H7 (cell line): ENCODE measurements at regions not wholly inside any gene's neighbourhood (a gene's known extent, or its start where the extent isn't known, plus 50 kb on each side); places are given as distances from the start of the nearest gene placed in this dataset.
"Not testable (repeated sequence)": the region's sequence is repeated elsewhere in the genome, so short reads cannot be mapped to it uniquely, and the experiment has no call there.

ENCODE experiments used
- DNase-seq: peaks from one replicate; pipeline ENCODE4 v3.0.0; 2012
- H3K27me3 ChIP-seq: 2 replicates; pipeline ENCODE4 v1.6.0; 2011; ENCODE audit warnings: mild to moderate bottlenecking, low read length; ENCODE audit not compliant: control insufficient read depth, insufficient read depth
- H3K36me3 ChIP-seq: replicated peaks from 2 replicates; pipeline ENCODE4 v1.5.1; 2011; ENCODE audit warnings: low read length; ENCODE audit not compliant: control insufficient read depth, insufficient read depth
- H3K4me3 ChIP-seq: 2 replicates; pipeline ENCODE4 v1.5.1; 2011; ENCODE audit warnings: low read depth, mild to moderate bottlenecking, control low read depth, low read length, moderate library complexity; ENCODE audit not compliant: insufficient read depth

GRCh38 chr6:85749236-85749635, 106.5 kb upstream of the SYNCRIP start:
- no peaks in the 10 kb centered on the region for H3K27me3 ChIP-seq
- H3K36me3 ChIP-seq, result no peaks in the 10 kb centered on the region
- no peak overlapping the region for H3K4me3 ChIP-seq
- DNase-seq, result no peak

- Histone ChIP-seq H3K4me3 (no peak overlapping the region), H3K36me3 (no peaks in the 10 kb centered on the region), H3K27me3 (no peaks in the 10 kb centered on the region)
- DNase-seq, result no peak
Measured at GRCh38 chr6:85747666-85748065, 105.0 kb upstream of the SYNCRIP start.

DNA sequence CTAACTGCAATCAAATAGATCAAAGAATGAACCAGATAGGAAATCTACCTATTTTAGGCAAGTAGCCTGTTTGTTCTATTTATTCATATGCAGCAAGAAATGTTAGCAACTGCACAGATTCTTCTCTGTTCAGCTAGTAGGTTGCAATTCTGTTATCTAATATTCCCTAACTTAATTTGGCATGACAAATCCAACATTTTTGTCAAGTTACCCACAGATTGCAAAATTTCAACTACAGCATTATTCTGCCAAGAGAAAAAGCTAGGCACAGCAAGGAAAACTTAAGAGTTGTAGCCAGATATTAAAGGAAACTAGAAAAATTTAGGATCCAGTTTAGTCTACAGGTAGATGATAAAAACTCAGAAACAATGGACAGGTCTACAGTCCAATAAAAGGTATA, 104.4 kb upstream of the SYNCRIP start:
- Histone ChIP-seq H3K36me3 (no peaks in the 10 kb centered on the region), H3K4me3 (no peak overlapping the region), H3K27me3 (no peaks in the 10 kb centered on the region)
- no peak for DNase-seq

DNA sequence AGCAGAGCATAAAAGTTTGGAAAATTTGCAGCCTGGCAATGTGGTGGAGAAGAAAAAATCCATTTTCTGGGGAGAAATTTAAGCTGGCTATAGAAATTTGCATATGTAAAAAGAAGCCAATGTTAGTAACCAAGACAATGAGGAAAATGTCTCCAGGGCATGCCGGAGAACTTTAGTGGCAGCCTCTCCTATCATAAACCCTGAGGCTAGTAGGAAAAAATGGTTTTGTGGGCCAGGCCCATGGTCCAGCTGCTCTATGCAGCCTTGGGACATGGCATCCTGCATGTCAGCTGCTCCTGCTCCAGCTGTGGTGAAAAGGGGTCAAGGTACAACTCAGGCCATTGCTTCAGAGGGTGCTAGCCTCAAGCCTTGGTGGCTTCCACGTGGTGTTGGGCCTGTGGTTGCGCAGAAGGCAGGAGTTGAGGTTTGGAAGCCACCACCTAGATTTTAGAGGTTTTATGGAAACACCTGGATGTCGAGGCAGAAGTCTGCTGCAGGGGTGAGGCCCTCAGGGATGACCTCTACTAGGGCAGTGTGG, 101.8 kb upstream of the SYNCRIP start:
- no peak for DNase-seq

DNA sequence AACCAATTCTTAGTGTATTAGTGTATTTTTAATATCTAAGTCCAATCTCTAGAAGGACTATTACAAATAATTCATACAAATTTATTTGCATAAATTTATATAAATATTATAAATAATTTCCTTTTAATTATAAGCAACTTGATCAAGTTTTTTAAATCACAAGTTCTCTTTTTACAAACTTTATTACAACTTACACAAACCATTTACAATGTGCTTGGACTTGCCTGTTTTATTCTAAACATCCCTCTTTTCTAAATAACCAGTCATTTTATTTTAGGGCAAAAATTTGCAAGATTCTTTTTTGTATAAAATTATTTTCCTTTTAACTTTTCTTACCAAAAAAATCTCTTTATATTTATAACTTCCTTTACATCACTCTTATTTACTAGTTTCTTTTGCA, 83.5 kb upstream of the SYNCRIP start:
- H3K36me3 ChIP-seq, result no peaks in the 10 kb centered on the region
- no peak for DNase-seq
- H3K27me3 ChIP-seq, result no peaks in the 10 kb centered on the region
- H3K4me3 ChIP-seq, result no peak overlapping the region

More for the DNA sequence above, 101.8 kb upstream of the SYNCRIP start:
- H3K4me3 ChIP-seq, result no peak overlapping the region
- no peaks in the 10 kb centered on the region for H3K27me3 ChIP-seq
- no peaks in the 10 kb centered on the region for H3K36me3 ChIP-seq

- Histone ChIP-seq H3K4me3 (no peak overlapping the region), H3K36me3 (no peaks in the 10 kb centered on the region), H3K27me3 (no peaks in the 10 kb centered on the region)
- no peak for DNase-seq
Measured at GRCh38 chr6:85715797-85716196, 73.1 kb upstream of the SYNCRIP start.

- DNase-seq, result no peak
- no peaks in the 10 kb centered on the region for H3K27me3 ChIP-seq
Measured at GRCh38 chr6:85714893-85715530, 72.3 kb upstream of the SYNCRIP start.

GRCh38 chr6:85712346-85712745, 69.7 kb upstream of the SYNCRIP start:
- Histone ChIP-seq H3K27me3 (no peaks in the 10 kb centered on the region), H3K36me3 (no peaks in the 10 kb centered on the region), H3K4me3 (no peak overlapping the region)
- no peak for DNase-seq

More at GRCh38 chr6:85714893-85715530, 72.3 kb upstream of the SYNCRIP start:
- no peak overlapping the region for H3K4me3 ChIP-seq
- no peaks in the 10 kb centered on the region for H3K36me3 ChIP-seq

GRCh38 chr6:85707515-85708145, 64.9 kb upstream of the SYNCRIP start:
- H3K36me3 ChIP-seq, DNase-seq, H3K27me3 ChIP-seq, H3K4me3 ChIP-seq: not testable (repeated sequence)

DNA sequence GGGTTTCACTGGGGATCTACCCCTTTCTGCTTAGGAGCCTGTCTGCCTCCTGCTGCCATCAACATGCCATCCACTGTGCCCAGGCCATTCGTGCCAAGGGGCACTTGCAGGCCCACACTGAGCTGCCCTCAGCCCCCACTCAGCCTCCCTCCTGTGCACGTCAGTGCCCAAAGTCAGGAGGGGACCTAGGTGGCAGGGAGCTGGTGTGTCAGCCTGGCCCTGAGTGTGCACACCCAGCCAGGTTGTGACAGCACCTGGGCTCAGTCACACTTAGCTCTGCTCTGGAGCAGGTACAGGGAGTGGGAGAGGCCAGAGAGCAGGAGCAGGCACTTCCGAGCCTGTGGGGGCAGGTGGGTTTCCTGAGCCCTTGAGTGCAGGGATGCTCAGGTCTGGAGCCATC, 63.6 kb upstream of the SYNCRIP start:
- H3K4me3 ChIP-seq, result no peak overlapping the region
- DNase-seq, result no peak
- H3K27me3 ChIP-seq, result no peaks in the 10 kb centered on the region
- H3K36me3 ChIP-seq, result no peaks in the 10 kb centered on the region

DNA sequence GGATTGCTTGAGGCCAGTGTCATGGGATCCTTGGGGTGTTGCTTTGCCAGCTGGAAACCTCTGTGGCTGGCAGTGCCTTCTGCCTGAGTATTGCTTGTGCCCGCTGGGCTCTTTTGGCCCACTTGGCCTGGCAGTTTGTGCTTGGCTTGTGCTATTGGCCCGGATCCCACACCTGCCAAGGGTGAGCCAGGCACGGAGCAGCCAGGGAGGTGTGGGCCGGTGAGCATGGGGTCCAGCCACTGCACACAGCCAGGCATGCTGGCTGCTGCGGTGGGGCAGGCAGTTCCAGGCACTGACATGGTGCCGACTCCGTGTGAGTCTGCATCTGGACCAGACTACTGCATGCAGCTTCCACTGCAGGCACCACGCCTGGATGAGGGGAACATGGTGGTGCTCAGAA, 62.5 kb upstream of the SYNCRIP start:
- Histone ChIP-seq H3K27me3 (no peaks in the 10 kb centered on the region), H3K36me3 (no peaks in the 10 kb centered on the region), H3K4me3 (no peak overlapping the region)
- no peak for DNase-seq

DNA sequence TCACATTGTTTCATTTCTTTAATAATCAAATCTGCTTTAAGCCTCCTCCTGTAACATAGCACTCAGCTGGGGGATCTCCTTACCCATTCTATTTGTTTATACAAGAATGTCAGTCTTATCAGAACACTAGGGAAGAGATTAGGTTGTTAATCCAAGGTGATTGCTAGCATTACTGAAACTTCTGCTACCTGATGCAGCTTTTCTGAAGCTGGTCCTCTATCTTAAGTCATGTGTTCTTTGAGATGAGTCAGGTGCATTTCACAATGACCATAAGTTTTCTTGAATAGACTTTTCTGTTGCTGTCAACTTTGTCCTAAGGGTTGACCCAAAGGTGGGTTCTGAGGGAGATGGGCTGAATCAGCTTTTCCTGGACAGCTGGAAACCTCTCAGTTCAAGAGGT, 60.7 kb upstream of the SYNCRIP start:
- no peak for DNase-seq
- H3K4me3 ChIP-seq, result no peak overlapping the region
- no peaks in the 10 kb centered on the region for H3K27me3 ChIP-seq
- H3K36me3 ChIP-seq, result no peaks in the 10 kb centered on the region
